NCI-H2029 (cell line): ENCODE measurements at regions not wholly inside any gene's neighbourhood (a gene's known extent, or its start where the extent isn't known, plus 50 kb on each side); places are given as distances from the start of the nearest gene placed in this dataset.
"Not testable (repeated sequence)": the region's sequence is repeated elsewhere in the genome, so short reads cannot be mapped to it uniquely, and the experiment has no call there.

Experiments
- DNase-seq: peaks from one replicate; lab custom pipeline; 2025; lab: John Stamatoyannopoulos, UW

DNA sequence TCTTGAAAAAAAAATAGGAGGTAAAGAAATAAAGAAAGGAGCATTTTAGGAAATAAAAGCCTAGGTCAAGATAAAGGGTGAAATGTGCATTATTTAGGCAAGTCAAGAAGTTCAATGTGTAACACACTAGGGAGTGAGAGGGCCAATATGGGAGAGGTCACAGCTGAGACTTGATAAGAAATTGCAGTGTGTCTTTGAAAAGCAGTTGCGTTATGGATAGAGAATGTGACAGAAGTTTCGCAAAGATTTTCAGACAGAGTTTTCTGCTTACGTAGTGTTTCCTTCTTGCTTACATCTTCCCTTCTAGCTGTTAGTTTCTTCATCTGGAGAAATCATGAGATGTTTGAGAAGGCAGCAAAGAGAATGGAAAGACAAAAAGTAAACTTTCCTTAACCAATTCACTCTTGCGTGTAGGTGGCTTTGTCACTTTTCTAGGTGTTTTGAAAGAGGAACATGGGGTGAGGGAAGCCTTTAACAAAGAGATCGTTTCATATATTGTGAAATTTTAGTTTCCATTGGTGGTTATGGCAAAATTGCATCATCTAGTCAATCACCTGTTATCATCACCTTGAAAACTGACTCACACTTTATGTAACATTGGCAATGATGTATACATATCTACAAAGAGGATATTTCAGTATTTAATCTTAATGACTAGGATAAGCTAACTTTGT lies 975.5 kb downstream of the OLFM4 start:
- DNase-seq = no peak

DNA sequence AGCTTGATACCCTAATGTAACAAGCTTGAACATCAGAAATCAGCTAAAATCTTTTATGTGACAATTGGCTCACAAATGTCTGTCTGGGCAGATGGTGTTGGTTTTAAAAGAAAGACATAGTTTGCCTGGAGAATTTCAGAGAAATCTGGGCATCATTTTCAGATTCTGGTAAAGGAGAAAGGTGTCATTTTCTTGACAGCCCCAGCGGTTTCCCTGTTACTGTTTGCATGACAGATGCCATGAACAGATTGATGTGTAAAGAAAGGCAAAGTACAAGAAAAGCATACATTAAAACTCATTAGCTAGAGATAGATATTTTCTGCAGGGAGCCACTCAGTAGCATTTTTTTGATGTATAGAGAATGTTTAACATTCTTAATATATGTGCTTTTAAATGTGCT lies 987.9 kb downstream of the OLFM4 start:
- DNase-seq = no peak

DNA sequence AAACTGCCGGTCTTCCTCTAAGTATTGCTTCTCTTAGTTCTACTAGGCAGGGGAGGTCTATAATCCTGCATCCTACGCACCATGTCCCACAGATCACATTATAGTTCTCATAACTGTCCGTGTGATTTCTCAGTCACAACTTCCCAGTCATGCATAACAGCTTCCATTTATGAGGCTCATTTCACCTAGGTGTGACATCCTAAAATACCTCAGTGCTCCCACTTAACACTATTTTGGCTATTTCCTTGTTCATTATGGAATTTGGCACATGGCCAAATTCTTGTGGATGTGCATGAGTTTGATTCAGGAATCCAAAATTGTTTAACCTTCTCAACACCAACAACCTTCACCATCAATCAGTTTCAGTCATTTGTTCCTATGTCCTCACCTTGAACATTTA lies 989.9 kb downstream of the OLFM4 start:
- DNase-seq = no peak

DNA sequence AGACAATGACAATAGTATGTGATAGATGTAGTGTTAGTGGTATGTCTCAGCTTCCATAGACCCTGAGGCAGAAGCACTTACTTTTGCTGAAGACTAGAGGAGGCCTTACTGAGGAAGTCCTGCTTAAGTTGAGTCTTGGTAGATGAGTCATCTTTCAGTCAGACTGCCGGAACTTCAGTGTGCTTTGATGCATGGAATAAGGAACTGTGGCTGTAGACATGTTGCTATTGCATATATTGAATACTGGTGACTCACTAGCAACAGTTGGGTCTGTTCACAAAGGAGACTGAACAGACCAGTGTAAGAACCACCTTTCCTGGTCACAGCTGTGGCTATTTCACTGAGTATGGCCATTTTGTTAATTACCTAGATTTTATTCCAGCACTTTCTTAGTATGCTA lies 1000.6 kb downstream of the OLFM4 start:
- no peak for DNase-seq

DNA sequence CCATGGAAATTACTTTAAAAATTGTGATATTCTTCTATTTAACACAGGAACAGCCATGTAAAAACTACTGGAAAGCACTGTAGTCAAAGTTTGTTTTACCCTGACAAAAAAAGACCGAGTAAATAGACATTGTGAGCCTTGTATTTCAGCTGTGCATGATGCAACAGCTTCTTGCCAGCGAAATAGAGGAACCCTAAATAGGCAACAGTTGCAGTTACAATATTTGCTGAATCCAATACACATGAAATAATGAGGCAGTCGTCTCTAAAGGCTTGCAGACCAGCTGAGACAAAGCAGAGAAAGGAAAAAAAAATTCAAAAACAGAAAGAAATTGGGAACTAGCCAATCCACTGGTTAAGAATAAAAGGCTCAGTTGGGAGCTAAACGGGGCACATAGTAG lies 1001.1 kb downstream of the OLFM4 start:
- no peak for DNase-seq

DNA sequence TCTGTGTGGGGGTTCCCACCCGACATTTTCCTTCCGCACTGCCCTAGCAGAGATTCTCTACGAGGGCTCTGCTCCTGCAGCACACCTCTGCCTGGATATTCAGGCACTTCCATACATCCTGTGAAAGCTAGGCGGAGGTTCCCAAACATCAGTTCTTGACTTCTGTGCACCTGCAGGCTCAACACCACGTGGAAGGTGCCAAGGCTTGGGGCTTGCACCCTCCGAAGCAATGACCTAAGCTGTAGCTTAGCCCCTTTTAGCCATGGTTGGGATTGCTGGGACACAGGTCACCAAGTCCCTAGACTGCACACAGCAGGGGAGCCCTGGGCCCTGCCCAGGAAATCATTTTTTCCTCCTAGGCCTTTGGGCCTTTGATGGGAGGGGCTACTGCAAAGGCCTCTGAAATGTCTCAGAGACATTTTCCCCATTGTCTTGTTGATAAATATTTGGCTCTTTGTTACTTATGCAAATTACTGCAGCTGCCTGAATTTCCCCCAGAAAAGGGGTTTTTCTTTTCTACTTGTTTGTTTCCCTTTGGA lies 1004.8 kb downstream of the OLFM4 start:
- DNase-seq = no peak

DNA sequence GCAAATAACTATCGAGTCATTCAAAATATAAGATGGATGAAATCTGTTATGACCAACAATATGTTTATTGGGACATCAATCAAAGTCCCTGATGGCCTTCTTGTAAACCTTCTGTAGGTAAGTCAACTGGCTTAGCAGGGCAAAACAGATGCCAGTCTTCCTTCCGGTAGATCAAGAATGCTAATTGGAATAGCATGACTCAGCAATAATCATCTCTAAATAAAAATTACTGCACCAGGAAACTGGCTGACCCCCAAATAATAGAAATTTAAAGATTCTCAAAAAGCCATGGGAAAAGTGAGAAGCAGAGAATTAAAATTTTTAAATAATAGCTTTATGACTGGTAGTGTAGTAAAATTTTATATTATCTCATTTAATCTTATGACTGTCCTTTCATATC lies 1005.4 kb downstream of the OLFM4 start:
- DNase-seq = no peak

DNA sequence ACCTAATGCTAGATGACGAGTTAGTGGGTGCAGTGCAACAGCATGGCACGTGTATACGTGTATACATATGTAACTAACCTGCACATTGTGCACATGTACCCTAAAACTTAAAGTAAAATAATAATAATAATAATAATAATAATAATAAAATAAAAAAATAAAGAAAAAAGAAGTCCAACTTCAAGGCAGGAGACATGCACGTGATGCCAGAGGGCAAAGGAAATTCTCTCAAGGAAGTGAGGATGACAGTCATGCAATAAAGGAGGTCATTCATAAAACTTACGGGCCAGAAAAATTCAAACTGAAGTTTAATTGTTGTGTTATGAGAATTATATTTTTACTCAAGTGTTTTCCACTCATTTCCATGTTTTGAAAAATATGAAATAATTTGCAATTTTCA lies 1028.8 kb downstream of the OLFM4 start:
- DNase-seq = not testable (repeated sequence)

DNA sequence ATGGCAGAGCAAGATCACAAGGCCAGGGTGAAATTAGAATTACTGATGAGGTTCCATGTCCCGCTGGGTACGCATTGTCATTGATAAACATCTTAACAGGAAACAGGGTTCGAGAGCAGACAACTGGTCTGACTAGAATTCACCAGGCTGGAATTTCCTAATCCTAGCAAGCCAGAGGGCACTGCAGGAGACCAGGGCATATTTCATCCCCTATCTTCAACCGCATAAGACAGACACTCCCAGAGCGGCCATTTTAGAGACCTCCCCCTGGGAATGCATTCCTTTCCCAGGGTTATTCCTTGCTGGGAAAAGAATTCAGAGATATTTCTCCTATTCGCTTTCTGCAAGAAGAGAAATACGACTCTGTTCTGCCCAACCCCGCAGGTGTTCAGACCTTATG lies 1041.3 kb downstream of the OLFM4 start:
- DNase-seq = not testable (repeated sequence)

DNA sequence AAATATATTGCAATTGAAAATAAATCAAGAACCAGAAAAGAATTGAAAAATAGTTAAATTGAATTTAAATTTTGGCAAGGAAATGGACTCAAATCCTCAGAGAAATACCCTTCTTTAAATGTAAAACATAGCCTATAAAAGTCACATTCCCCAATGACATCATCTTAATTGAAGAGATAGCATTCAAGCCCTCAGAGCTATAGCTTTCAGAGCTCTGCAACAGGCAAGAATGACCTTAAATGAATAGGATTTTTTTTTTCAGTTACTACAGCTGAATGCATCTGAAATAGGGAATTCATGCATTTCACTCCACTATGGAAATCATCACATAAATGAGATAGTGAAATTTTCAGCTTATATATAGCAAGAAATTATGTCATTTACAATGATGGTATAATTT lies 1049.0 kb downstream of the OLFM4 start:
- no peak for DNase-seq

DNA sequence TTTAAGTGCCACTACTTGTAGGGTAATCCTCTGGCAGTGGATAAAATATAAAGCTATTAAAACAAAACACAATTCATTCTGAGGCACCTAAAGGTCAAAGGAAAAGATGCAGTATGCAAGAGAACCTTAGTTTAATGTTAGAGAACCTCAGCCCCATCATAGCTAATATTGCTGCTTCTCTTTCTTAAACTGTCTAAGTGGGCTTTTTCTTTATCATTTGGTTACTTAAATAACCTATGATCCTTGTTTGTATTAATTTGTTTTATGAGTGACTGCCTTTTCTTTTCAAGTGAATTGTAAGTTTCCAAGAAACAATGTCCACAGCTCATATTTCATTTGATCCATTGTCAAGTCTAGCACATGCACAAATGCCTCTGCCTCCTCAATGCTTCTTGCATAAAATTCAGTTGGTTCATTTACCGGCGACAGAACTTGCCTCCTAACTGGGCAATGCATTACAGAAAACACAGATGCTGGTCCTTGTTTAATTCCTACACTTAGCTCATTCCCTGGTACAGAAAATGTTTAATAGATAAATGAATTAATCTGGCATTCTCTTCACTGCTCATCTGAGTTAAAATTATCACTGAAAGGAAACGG lies 1049.8 kb downstream of the OLFM4 start:
- no peak for DNase-seq

DNA sequence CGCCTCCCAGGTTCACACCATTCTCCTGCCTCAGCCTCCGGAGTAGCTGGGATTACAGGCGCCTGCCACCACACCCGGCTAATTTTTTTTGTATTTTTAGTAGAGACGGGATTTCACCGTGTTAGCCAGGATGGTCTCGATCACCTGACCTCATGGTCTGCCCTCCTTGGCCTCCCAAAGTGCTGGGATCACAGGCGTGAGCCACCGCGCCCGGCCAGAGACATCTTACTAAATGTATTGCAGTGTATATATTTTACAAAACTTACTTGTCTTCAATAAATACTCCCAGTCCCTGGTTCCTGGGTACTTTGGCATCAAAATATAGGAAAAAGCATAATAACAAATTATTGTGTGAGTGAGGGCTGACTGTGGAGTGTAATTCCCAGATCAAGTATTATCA lies 1053.7 kb downstream of the OLFM4 start:
- DNase-seq = not testable (repeated sequence)

DNA sequence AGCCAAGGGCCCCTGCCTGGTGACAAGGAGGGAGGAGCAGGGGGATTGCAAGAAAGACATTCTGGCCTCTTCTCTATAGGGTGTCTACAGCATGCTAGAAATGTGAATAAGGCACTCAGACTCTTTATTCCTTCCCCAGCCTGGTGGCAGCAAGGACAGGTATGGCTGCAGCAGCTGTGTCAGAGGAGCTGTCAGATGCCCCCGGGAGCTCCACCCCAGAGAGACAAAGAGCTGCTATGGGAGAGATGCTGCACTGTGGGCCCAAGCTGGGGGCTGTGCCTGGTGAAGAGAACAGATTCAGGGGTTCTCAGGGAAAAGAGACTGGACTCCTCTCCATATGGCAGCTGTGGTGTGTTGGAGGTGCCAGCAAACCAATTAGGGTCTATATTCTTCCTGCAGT lies 1063.3 kb downstream of the OLFM4 start:
- no peak for DNase-seq

DNA sequence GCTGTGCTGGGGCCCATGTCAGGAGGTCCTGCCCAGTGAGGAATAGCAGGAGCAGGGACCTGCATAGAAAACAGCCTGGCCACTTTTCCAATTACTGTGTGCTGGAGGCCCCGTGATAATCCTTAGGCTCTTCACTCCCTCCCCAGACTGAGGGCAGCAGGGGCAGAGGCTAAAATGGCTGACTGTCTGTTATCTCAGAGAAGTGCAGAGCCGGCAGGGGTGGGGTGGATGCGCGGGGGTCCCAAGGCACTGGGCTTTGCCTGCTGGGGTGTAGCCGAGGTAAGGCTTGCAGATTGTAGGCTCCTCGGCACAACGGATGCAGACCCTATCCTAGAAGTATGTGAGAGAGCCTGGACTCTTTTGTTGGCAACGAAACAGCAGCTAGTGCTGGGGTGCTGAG lies 1064.1 kb downstream of the OLFM4 start:
- DNase-seq = no peak

DNA sequence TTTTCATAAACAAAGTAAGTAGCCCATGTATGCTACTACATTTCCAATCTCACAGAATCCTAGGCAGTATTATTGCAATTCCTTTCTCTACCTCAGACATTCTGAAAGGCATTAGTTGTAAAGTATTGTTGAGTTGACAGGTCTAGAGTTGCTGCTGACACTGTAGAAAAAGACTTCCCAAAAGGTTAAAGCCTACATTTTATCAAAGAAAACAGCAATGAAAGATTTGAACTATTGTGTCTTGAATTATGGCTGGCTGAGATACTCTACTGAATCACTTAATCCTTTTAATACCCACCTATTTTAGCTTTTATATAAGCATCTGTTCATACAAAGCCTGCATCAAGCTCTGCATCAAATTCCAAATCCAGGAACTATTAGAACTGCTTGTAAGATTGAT lies 1082.0 kb downstream of the OLFM4 start:
- no peak for DNase-seq

DNA sequence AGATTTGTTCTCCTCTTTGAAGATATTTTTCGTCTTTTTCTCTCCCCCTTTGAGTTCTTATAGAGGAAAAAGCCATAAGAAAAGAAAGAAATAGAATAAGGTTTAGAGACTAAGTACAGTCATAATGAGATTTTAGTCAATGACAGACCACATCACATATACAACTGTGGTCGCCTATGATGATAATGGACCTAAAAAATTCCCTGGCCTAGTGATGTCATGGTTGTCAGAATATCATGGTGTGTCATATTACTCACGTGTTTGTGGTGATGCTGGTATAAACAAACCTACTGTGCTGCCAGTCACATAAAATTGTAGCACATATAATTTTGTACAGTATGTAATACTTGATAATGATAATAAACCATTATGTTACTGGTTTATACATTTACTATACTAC lies 1096.1 kb downstream of the OLFM4 start:
- DNase-seq = no peak

DNA sequence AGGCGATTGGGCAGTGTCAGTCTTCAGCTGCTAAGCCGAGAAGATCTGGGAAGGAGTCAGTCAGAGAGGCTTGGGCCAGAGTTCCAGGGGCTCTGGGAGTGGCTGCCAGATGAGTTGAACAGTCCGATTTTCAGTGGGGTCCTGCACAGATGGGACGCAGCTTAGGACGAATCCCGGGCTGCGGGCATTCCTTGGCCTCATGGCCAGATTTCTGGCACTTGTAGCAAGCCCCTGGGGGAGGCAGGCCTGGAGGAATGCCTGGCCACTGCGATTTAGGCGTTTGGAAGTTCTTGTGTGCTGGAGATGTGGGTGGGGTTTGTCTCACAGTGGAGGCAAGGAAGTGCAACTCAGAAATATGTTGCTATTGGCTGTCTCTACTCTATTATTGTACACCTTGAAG lies 1102.3 kb downstream of the OLFM4 start:
- not testable (repeated sequence) for DNase-seq

DNA sequence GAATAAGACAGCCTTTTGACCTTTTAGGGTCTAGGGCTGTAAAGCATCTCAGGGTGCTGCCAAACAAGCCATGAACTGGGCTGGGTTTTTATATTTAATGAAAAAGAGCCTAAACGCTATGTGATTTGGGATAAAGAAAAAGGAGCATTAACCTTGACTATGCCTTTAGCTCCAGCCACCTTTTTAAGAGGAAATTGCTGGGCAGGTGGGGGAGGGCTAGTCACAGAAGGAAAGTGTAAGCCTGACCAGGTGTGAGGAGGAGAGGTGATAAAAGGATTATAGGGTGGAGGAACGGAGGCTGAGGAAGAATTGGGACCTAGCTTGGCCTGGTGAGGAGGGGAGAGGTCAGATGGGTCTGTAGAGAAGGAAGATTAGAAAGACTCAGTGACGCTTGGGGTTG lies 1102.8 kb downstream of the OLFM4 start:
- not testable (repeated sequence) for DNase-seq

DNA sequence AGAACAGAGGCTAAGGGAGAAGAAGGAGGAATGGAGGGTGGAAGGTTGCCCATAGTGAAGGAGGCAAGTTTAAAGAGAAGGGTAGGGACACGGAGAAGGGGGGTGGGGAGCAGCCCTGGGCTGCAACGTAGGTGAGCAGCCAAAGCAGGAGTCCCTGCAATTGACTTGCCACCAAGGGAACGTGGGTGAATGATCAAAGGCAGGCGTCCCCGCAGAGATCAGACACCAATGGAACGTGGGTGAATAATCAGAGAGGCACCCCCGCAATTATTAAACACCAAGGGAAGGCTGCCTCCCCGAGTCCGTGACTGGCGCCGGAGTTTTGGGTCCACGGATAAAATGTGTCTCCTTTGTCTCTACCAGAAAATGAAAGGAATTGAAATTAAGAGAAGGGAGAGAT lies 1103.5 kb downstream of the OLFM4 start:
- not testable (repeated sequence) for DNase-seq

DNA sequence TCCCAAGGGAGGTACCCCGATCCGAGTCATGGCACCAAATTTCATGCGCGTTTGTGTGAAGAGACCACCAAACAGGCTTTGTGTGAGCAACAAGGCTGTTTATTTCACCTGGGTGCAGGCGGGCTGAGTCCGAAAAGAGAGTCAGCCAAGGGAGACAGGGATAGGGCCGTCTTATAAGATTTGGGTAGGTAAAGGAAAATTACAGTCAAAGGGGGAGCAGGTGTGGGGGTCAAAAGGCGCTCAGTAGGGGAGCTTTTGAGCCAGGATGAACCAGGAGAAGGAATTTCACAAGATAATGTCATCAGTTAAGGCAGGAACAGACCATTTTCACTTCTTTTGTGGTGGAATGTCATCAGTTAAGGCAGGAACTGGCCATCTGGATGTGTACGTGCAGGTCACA lies 1104.1 kb downstream of the OLFM4 start:
- DNase-seq = not testable (repeated sequence)

DNA sequence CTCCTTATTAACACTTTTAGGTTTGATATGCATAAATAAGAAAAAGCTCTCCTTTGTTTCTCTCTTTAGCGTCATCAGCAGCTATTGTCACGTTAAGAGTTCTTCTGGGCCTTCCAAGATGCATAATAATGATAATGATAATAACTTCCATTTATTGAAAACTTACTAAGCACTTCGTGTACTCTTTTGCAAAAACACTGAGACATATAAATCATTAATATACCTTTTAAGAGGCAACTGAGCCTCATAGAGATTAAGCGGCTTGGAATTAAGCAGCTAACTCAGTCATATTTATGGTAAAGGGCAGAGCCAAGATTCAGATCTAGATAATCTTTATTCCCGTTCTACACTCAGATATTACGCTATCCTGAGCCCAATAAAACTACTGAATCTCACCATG lies 1105.1 kb downstream of the OLFM4 start:
- DNase-seq = no peak

DNA sequence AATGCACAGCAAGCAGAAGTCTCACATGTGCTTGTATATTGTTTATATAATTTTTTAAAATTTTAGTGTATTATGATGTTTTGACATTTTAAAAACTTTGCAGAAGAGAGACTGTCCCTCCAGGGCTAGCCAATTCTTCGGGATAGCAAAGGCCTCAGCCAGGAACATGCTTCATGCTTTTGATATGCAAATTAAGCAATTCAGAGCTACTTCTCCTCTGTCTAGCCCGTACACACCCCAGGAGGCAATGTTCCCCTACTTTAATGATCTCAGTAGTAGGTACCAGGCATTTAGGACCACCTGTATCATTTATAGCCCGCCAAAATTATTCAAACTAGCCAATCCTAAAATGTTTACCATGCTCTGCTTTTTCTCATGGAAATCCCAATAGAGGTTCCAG lies 1116.2 kb downstream of the OLFM4 start:
- no peak for DNase-seq

DNA sequence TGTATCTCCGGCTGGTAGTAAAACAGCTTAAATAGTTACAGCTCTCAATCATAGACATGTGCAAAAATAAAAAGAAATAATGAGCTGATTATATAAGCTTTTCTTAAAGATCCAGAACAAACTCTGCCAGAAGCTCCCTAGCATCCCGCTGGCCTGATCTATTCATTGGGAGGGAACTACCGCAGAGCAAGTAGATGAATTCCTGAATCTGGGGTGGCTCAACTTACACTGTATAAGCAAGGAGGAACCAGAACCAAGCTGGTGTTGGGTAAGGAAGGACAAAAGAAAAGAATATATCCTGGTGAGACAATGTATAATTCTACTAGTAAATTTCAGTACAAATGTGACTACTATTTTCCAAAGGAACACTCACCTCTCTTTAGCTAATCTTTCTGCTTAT lies 1122.2 kb downstream of the OLFM4 start:
- no peak for DNase-seq

DNA sequence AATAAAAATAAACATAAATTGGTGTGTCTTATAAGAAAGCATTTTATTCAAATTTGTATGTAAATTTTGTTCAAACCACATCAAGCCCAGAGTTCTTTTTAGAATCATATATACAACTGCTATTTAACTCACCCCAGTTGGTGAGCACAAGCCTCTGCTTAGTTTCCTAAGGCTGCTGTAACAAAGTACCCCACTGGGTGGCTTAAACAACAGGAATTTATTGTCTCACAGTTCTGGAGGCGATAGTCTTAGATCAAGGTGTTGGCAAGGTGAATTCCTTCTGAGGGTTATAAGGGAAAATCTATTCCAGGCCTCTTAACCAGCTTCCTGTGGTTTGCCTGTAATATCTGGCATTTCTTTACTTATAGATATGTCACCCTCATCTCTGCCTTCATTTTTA lies 1133.5 kb downstream of the OLFM4 start:
- no peak for DNase-seq
